NCI-H2227 treated with DMSO at 0.1 percent for 48 hours (cell line): ENCODE measurements at regions not wholly inside any gene's neighbourhood (a gene's known extent, or its start where the extent isn't known, plus 50 kb on each side); places are given as distances from the start of the nearest gene placed in this dataset.
"Not testable (repeated sequence)": the region's sequence is repeated elsewhere in the genome, so short reads cannot be mapped to it uniquely, and the experiment has no call there.

Experiments used
- DNase-seq: peaks from one replicate; lab custom pipeline; 2025; lab: John Stamatoyannopoulos, UW

GRCh38 chr21:32934829-32935228, 90.9 kb upstream of the OLIG2 start:
- no peak for DNase-seq

- no peak for DNase-seq
These were observed 85.4 kb upstream of the OLIG2 start for GRCh38 chr21:32940079-32941014.

GRCh38 chr21:32941263-32941662, 84.5 kb upstream of the OLIG2 start:
- DNase-seq: no peak

GRCh38 chr21:32946654-32947053, 79.1 kb upstream of the OLIG2 start:
- DNase-seq: no peak

- DNase-seq: no peak
These were observed 78.0 kb upstream of the OLIG2 start for GRCh38 chr21:32947736-32948135.

- DNase-seq: no peak
These were observed 76.0 kb upstream of the OLIG2 start for GRCh38 chr21:32949701-32950100.

- no peak for DNase-seq
These were observed 74.7 kb upstream of the OLIG2 start for GRCh38 chr21:32951041-32951440.

GRCh38 chr21:32954353-32954752, 71.4 kb upstream of the OLIG2 start:
- no peak for DNase-seq

GRCh38 chr21:32955311-32956060, 70.2 kb upstream of the OLIG2 start:
- no peak for DNase-seq

- DNase-seq: no peak
These were observed 69.6 kb upstream of the OLIG2 start for GRCh38 chr21:32956061-32956656.

- DNase-seq: no peak
These were observed 68.2 kb upstream of the OLIG2 start for GRCh38 chr21:32957545-32957944.

- DNase-seq: no peak
These were observed 67.3 kb upstream of the OLIG2 start for GRCh38 chr21:32958288-32959002.

- no peak for DNase-seq
These were observed 63.5 kb upstream of the OLIG2 start for GRCh38 chr21:32962268-32962667.

- DNase-seq: no peak
These were observed 60.5 kb upstream of the OLIG2 start for GRCh38 chr21:32965129-32965680.

GRCh38 chr21:32966120-32966519, 59.6 kb upstream of the OLIG2 start:
- DNase-seq: no peak

- DNase-seq: not testable (repeated sequence)
These were observed 57.6 kb upstream of the OLIG2 start for GRCh38 chr21:32968103-32968502.

GRCh38 chr21:32974653-32975052, 51.1 kb upstream of the OLIG2 start:
- DNase-seq: no peak

- no peak for DNase-seq
These were observed 49.8 kb upstream of the OLIG2 start for GRCh38 chr21:32975811-32976431.
